GM19372 (cell line): ENCODE measurements at regions not wholly inside any gene's neighbourhood (a gene's known extent, or its start where the extent isn't known, plus 50 kb on each side); places are given as distances from the start of the nearest gene placed in this dataset.

Experiments
- ATAC-seq: cut with Tn5 transposase; IDR thresholded peaks from one replicate; pipeline ENCODE4 v1.9.1; 2021; ENCODE audit warnings: mild to moderate bottlenecking, low read depth, moderate library complexity; ENCODE audit not compliant: unreplicated experiment

- no peak for ATAC-seq
Observed at GRCh38 chr10:58017719-58018367, 249.9 kb downstream of the IPMK start.

GRCh38 chr10:58016614-58017013, 251.1 kb downstream of the IPMK start:
- ATAC-seq, result no peak

GRCh38 chr10:58014436-58014835, 253.3 kb downstream of the IPMK start:
- ATAC-seq, result no peak

- no peak for ATAC-seq
Observed at GRCh38 chr10:58013406-58013805, 254.3 kb downstream of the IPMK start.

- ATAC-seq, result no peak
Observed at GRCh38 chr10:58010073-58010702, 257.5 kb downstream of the IPMK start.

GRCh38 chr10:58003945-58004344, 263.7 kb downstream of the IPMK start:
- ATAC-seq, result no peak

- ATAC-seq, result no peak
Observed at GRCh38 chr10:58001159-58001558, 266.5 kb downstream of the IPMK start.

GRCh38 chr10:57996536-57996935, 271.2 kb downstream of the IPMK start:
- no peak for ATAC-seq

- ATAC-seq, result no peak
Observed at GRCh38 chr10:57993302-57993701, 274.4 kb downstream of the IPMK start.

GRCh38 chr10:57992321-57993077, 275.2 kb downstream of the IPMK start:
- no peak for ATAC-seq

- ATAC-seq, result no peak
Observed at GRCh38 chr10:57988964-57989363, 278.7 kb downstream of the IPMK start.

- ATAC-seq, result no peak
Observed at GRCh38 chr10:57987055-57987721, 280.5 kb downstream of the IPMK start.

DNA sequence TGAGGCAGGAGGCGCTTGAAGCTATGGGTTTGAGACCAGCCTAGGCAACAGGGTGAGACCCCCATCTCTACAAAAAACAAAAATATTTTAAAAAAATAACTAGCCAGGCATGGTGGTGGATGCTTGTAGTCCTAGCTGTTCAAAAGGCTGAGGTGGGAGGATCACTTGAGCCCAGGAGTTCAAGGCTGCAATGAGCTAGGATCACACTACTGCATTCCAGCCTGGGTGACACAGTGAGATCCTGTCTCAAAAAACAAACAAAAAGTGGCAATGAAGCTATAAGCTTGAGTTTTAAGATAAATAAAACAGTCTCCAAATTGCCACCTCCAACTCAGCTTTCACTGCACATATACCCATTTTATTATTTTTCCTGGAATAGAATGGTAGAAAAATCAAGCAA, 281.3 kb downstream of the IPMK start:
- ATAC-seq, result no peak

- no peak for ATAC-seq
Observed at GRCh38 chr10:57983281-57983791, 284.4 kb downstream of the IPMK start.

DNA sequence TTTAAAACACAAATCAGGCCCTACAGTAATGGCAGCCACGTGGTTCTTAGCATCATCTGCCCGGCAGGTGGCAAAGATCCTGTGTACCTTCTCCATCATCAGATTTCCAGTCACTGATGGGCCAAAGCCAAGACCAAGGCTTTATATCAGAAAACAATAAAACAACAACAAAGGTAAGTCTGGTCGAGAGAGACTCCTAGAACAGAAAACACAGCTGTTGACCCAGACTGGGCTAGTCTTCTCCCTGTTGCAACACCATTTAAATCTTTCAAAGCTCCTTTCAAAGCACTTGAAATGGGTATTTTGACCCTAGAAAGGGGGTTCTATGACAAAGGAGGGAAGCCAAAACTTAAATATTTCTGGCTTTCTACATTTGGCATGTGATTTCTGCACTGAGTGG, 285.6 kb downstream of the IPMK start:
- ATAC-seq, result no peak

GRCh38 chr10:57979956-57980355, 287.7 kb downstream of the IPMK start:
- no peak for ATAC-seq

GRCh38 chr10:57979491-57979890, 288.2 kb downstream of the IPMK start:
- ATAC-seq, result no peak

GRCh38 chr10:57977262-57977661, 290.4 kb downstream of the IPMK start:
- ATAC-seq, result no peak

DNA sequence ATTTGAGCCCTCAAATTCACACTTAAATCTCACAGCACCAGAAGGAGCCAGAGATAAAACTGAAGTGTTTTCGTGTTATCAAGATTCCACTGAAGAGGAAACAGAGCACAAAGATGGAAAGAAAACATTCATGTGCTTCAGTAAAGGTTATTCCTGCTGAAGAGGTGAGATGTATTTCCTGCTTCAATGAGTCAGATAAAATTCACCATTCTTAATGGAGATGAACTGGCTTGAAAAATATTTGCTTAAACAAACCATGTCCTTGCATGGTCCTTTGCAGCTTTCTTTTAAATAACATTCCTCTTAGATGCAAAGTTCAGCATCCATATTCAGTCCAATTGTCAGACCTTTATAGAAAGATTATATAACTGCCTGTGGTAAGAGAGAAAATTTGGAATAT, 294.2 kb downstream of the IPMK start:
- ATAC-seq, result no peak

GRCh38 chr10:57972783-57973182, 294.9 kb downstream of the IPMK start:
- no peak for ATAC-seq
